Activated CD8-positive, alpha-beta memory T cell treated with anti-CD3 and anti-CD28 coated beads for 1 hour (primary cell): ENCODE measurements at regions not wholly inside any gene's neighbourhood (a gene's known extent, or its start where the extent isn't known, plus 50 kb on each side); places are given as distances from the start of the nearest gene placed in this dataset.

Experiments used
- DNase-seq, 2 donors: peaks; one replicate each; pipeline ENCODE4 v3.0.0-alpha.2; 2020; ENCODE audit warnings: low read depth in 1 of 2; ENCODE audit errors: extremely low read depth in 1 of 2

- no peak for DNase-seq
Measured at GRCh38 chr15:70431854-70432253, 331.5 kb downstream of the UACA start.

- no peak for DNase-seq
Measured at GRCh38 chr15:70430069-70430468, 332.4 kb upstream of the TLE3 start.

- no peak for DNase-seq
Measured at GRCh38 chr15:70429056-70429722, 331.5 kb upstream of the TLE3 start.

GRCh38 chr15:70428211-70428822 is 330.6 kb upstream of the TLE3 start:
- DNase-seq = no peak

- DNase-seq = no peak
Measured at GRCh38 chr15:70427167-70428120, 329.7 kb upstream of the TLE3 start.

- no peak for DNase-seq
Measured at GRCh38 chr15:70426096-70426821, 328.5 kb upstream of the TLE3 start.

GRCh38 chr15:70424937-70425411 is 327.3 kb upstream of the TLE3 start:
- no peak for DNase-seq

GRCh38 chr15:70423267-70423666 is 325.6 kb upstream of the TLE3 start:
- DNase-seq = no peak

- no peak for DNase-seq
Measured at GRCh38 chr15:70422342-70422741, 324.6 kb upstream of the TLE3 start.

GRCh38 chr15:70420948-70421482 is 323.3 kb upstream of the TLE3 start:
- no peak for DNase-seq

GRCh38 chr15:70420086-70420947 is 322.6 kb upstream of the TLE3 start:
- DNase-seq = no peak

GRCh38 chr15:70418943-70419342 is 321.2 kb upstream of the TLE3 start:
- no peak for DNase-seq

- DNase-seq = no peak
Measured at GRCh38 chr15:70417535-70417934, 319.8 kb upstream of the TLE3 start.

GRCh38 chr15:70416829-70417228 is 319.1 kb upstream of the TLE3 start:
- no peak for DNase-seq

- DNase-seq = no peak
Measured at GRCh38 chr15:70415398-70415797, 317.7 kb upstream of the TLE3 start.

- no peak for DNase-seq
Measured at GRCh38 chr15:70414626-70415025, 316.9 kb upstream of the TLE3 start.

GRCh38 chr15:70412794-70413193 is 315.1 kb upstream of the TLE3 start:
- no peak for DNase-seq

GRCh38 chr15:70411143-70411863 is 313.6 kb upstream of the TLE3 start:
- no peak for DNase-seq

- DNase-seq = no peak
Measured at GRCh38 chr15:70410371-70410985, 312.8 kb upstream of the TLE3 start.
